HG03571 (cell line): ENCODE measurements at regions not wholly inside any gene's neighbourhood (a gene's known extent, or its start where the extent isn't known, plus 50 kb on each side); places are given as distances from the start of the nearest gene placed in this dataset.

Source experiments
- ATAC-seq: cut with Tn5 transposase; IDR thresholded peaks from one replicate; pipeline ENCODE4 v1.9.1; 2021; ENCODE audit not compliant: unreplicated experiment

GRCh38 chr11:92885600-92885999, 83.9 kb upstream of the MTNR1B start:
- no peak for ATAC-seq

DNA sequence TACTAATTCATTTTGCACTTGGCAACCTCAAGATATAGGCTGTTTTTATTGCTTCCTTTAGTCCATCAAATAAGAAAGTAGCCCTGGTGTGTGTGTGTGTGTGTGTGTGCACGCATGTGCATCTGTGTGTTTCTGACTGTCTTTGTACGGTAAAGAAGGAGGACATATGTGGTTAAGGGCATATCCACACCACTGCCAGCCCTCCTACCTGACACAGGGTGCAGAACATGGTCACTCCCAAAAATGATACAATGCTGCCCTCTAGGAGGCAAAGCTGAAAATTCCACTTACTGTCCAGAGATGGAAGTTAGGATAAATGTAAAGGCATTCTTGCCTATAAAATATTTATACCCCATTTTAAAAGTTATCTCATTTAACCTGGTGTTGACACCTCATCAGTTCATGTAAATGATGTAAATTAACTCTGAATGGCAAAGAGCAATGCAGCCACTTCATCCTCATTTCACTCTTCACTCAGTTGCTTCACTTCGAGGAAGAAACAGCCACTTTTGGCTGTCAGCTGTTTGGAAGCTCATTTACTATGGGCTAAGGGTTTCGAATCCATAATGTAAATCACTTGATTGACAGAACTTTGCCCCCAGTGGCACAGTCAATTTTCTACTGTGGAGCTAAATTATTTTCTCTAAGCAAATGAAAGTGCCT, 83.1 kb upstream of the MTNR1B start:
- no peak for ATAC-seq

- no peak for ATAC-seq
These were observed 80.8 kb upstream of the MTNR1B start for GRCh38 chr11:92888696-92889095.

- no peak for ATAC-seq
These were observed 78.6 kb upstream of the MTNR1B start for GRCh38 chr11:92890846-92891245.

- ATAC-seq, result no peak
These were observed 76.4 kb upstream of the MTNR1B start for GRCh38 chr11:92892802-92893684.

DNA sequence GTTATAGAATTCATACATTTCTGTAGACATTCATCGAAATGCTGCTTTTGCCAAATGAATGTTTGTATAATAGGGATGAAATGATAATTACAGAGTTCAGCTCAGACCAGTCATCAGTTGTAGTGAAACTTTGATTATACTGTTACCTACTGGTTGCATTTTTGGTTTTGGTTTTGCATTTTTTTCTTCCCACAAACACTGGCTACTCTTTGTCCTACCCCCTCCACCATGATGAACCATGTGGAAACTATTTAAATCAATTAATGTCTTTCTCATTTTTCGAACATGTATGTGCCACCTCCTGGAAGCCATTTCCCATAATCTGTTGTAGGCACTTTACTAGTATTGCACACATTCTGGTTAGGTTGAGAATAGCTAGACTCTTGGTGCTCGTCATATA, 75.3 kb upstream of the MTNR1B start:
- ATAC-seq, result no peak

- no peak for ATAC-seq
These were observed 72.0 kb upstream of the MTNR1B start for GRCh38 chr11:92897487-92897886.

- no peak for ATAC-seq
These were observed 67.0 kb upstream of the MTNR1B start for GRCh38 chr11:92902417-92902816.

DNA sequence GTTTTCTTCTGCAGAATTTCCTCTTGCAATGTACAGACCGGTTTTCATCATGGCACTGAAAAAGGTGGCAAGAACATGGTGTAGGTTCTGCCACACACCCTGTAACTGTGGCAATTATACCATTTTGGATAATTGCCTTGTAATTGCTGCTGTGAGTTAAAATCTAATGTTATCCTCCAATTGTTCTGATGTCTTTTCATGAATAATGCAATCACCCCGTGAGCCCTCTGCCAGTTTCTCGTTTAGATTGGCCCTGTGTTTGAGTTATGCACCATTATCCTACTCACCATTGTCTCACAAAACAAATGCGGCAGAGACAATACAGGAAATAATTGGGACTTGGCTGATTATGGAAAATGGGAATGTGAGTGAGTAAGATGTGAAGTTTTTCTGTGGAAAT, 61.8 kb upstream of the MTNR1B start:
- no peak for ATAC-seq

- no peak for ATAC-seq
These were observed 60.2 kb upstream of the MTNR1B start for GRCh38 chr11:92909214-92909613.

GRCh38 chr11:92911478-92911877, 58.0 kb upstream of the MTNR1B start:
- ATAC-seq, result no peak

DNA sequence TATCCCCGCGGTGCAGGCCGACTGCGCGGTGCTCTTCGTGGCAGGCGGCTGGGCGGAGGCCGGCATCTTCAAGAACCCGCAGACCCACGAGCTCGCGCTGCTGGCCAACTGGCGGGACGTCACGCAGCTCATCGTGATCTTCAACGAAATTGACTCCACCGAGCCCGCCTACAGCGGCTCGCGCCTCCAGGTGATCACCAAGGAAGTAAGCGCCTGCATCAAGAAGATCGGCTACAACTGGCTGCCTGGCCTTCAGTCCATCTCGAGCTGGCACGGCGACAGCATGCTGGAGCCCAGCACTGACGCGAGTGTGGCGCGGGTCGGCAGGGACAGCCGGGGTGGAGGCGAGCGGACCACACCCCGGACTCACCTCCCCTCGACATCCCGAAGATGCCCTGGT, 53.9 kb upstream of the MTNR1B start:
- ATAC-seq, result no peak

DNA sequence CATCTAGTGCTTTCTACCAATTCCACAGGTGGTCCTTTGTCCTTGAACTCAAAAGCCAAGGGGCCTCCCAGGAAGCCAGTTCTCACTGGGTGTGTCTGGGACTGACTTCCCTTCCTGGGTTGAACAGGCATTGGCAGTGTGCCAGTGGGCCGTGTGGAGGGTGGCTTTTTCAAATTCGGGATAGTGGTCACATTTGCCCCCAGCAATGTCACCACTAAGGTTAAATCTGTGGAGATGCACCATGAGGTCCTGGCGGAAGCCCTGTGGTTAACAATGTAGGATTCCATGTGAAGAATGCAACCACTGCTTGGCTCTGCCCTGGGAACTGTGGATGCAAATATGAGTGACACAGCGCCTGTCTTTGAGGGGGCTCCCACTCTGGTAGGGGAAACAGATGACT, 53.2 kb upstream of the MTNR1B start:
- ATAC-seq, result no peak

DNA sequence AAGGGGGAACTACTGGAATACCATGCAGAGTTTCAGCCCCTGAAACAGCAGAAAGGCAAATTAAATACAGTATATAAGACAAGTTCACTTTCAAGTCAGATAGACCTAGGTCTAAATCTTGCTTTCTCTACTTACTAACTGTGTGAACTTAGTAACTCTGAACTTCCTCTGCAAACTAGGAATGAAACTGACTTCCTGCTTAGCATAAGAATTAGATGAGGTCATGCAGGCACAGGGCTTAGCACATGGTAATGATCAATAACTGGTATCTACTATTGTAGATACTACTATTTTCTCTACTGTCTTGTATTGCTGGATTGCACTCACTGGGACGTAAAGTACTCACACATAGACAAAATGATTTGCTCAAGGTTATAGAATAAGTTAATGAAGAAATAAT, 51.5 kb upstream of the MTNR1B start:
- ATAC-seq, result no peak

GRCh38 chr11:92919048-92919447, 50.4 kb upstream of the MTNR1B start:
- ATAC-seq, result no peak
